ENCODE measurements at regions not wholly inside any gene's neighbourhood (a gene's known extent, or its start where the extent isn't known, plus 50 kb on each side); places are given as distances from the start of the nearest gene placed in this dataset.

DNA sequence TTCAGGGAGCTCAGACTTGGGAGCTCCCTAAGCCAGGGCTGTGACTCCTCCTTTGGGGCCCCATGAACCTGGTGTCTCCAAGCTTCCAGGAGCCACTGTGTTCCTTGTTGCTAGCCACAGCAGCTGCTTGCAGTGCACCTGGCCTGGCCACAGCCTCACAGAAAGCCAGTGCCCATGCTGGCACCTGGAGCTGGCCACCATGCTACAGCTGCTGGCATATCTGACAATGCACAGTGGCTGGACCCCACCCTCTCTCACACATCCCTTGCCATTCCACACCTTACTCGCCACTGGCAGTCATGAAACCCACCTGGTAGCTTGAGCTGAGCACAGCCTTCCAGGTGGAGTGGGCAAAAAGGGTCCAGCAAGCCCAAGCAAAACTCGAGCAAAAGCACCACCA lies 441.7 kb downstream of the ARAP2 start:
- TF ChIP-seq EZH2phosphoT487 (IDR thresholded peaks at IDR 0.05; ENCODE audit: borderline replicate concordance), result no peak
- TF ChIP-seq, protein P1, sequence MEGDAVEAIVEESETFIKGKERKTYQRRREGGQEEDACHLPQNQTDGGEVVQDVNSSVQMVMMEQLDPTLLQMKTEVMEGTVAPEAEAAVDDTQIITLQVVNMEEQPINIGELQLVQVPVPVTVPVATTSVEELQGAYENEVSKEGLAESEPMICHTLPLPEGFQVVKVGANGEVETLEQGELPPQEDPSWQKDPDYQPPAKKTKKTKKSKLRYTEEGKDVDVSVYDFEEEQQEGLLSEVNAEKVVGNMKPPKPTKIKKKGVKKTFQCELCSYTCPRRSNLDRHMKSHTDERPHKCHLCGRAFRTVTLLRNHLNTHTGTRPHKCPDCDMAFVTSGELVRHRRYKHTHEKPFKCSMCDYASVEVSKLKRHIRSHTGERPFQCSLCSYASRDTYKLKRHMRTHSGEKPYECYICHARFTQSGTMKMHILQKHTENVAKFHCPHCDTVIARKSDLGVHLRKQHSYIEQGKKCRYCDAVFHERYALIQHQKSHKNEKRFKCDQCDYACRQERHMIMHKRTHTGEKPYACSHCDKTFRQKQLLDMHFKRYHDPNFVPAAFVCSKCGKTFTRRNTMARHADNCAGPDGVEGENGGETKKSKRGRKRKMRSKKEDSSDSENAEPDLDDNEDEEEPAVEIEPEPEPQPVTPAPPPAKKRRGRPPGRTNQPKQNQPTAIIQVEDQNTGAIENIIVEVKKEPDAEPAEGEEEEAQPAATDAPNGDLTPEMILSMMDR (conservative IDR thresholded peaks at IDR 0.05; ENCODE audit: low read length), result no peak

All from Loucy (cell line).